ENCODE measurements at regions not wholly inside any gene's neighbourhood (a gene's known extent, or its start where the extent isn't known, plus 50 kb on each side); places are given as distances from the start of the nearest gene placed in this dataset.

GRCh38 chr6:60695232-60695631 is 1590.8 kb downstream of the KHDRBS2 start:
- ATAC-seq (ENCODE audit: low read depth) (no peak), DNase-seq (no peak)
- CTCF ChIA-PET = no interaction called here
- dilution Hi-C loops (cut with HindIII; ENCODE audit: low sequenced_read_pairs, unreplicated experiment) = no loop called here
- H2AFZ ChIP-seq (replicated peaks; ENCODE audit: low read length, poor library complexity) = no peak overlapping the region
- no peak overlapping the region for H3K9ac ChIP-seq (ENCODE audit: low read depth, low read length)
- WGBS, 2 experiments (ENCODE audit: extremely low coverage in 2 of 2, insufficient read length in 1 of 2) = no CpG with 5 or more reads among the region's 4 CpGs
- H3K4me2 ChIP-seq (ENCODE audit: low read depth, low read length) = no peak overlapping the region
- in situ Hi-C loops (cut with MboI; ENCODE audit: low sequenced_read_pairs) = no loop called here
- H3K9me1 ChIP-seq (ENCODE audit: insufficient read depth, low read length) = no peaks in the 10 kb centered on the region
- no peak overlapping the region for H2BK120ac ChIP-seq (ENCODE audit: low read depth, low read length)
- H2BK5ac ChIP-seq (ENCODE audit: low read depth, low read length, poor library complexity, severe bottlenecking) = no peak overlapping the region
- no peak overlapping the region for H4K5ac ChIP-seq (ENCODE audit: low read depth, low read length)
- H2AK9ac ChIP-seq (replicated peaks; ENCODE audit: low read depth, low read length, poor library complexity) = no peak overlapping the region
- BruUV-seq (replicated peaks) = no TSS peak
- peaks cover 9% of the 10 kb centered on the region; the same call in 1 of the 2 replicates for H3K9me3 ChIP-seq (ENCODE audit: control insufficient read depth, insufficient read depth, low read length)
- POLR2A ChIA-PET (ENCODE audit: unreplicated experiment) = no interaction called here
- H3K23ac ChIP-seq (ENCODE audit: low read depth, low read length) = no peak overlapping the region
- H3K27ac ChIP-seq (ENCODE audit: insufficient read depth, low read length) = no peak overlapping the region
- no peaks in the 10 kb centered on the region for H4K20me1 ChIP-seq (ENCODE audit: insufficient read depth, low read length)
- no peaks in the 10 kb centered on the region for H3K27me3 ChIP-seq (ENCODE audit: control insufficient read depth, insufficient read depth, low read length)
- no peaks in the 10 kb centered on the region for H3K79me1 ChIP-seq (ENCODE audit: low read depth in 1 of 2, low read length in 2 of 2)
- H3K4me3 ChIP-seq (ENCODE audit: insufficient read depth, low read depth, low read length) = no peak overlapping the region
- no peaks in the 10 kb centered on the region for H3K4me1 ChIP-seq (ENCODE audit: control insufficient read depth, insufficient read depth, low read length)
- no peak overlapping the region for H3K14ac ChIP-seq (replicated peaks; ENCODE audit: low read depth, low read length)
- TF ChIP-seq, protein P1, sequence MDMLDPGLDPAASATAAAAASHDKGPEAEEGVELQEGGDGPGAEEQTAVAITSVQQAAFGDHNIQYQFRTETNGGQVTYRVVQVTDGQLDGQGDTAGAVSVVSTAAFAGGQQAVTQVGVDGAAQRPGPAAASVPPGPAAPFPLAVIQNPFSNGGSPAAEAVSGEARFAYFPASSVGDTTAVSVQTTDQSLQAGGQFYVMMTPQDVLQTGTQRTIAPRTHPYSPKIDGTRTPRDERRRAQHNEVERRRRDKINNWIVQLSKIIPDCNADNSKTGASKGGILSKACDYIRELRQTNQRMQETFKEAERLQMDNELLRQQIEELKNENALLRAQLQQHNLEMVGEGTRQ (IDR thresholded peaks at IDR 0.05; ENCODE audit: low read depth, low read length) = no peak
- TF ChIP-seq BHLHE40 (IDR thresholded peaks at IDR 0.05; ENCODE audit: low read depth, low read length) (no peak), MAZ (IDR thresholded peaks at IDR 0.05; ENCODE audit: borderline replicate concordance, low read depth, low read length) (no peak), POLR2A (IDR thresholded peaks at IDR 0.05; ENCODE audit: low read depth, low read length) (no peak), CHD1 (IDR thresholded peaks at IDR 0.05; ENCODE audit: low read depth, low read length) (no peak), RCOR1 (IDR thresholded peaks at IDR 0.05; ENCODE audit: insufficient replicate concordance, low read length) (no peak), SMC3 (IDR thresholded peaks at IDR 0.05; ENCODE audit: low read depth, low read length) (no peak), CTCF (conservative IDR thresholded peaks at IDR 0.05; ENCODE audit: low read depth, low read length) (no peak), MXI1 (IDR thresholded peaks at IDR 0.05; ENCODE audit: borderline replicate concordance, low read depth, low read length) (no peak), CEBPB (IDR thresholded peaks at IDR 0.05; ENCODE audit: low read depth, low read length) (no peak), ELK1 (IDR thresholded peaks at IDR 0.05; ENCODE audit: borderline replicate concordance, low read depth, low read length) (no peak), RAD21 (IDR thresholded peaks at IDR 0.05; ENCODE audit: low read length) (no peak), RFX5 (IDR thresholded peaks at IDR 0.05; ENCODE audit: low read depth, low read length) (no peak), MAFK (IDR thresholded peaks at IDR 0.05; ENCODE audit: low read depth, low read length) (no peak), NFE2L2 (IDR thresholded peaks at IDR 0.05; ENCODE audit: low read depth, low read length) (no peak), FOS (IDR thresholded peaks at IDR 0.05; ENCODE audit: low read depth, low read length) (no peak)
- H3K36me3 ChIP-seq (ENCODE audit: control insufficient read depth, insufficient read depth, low read length) = no peaks in the 10 kb centered on the region
- no peak overlapping the region for H4K91ac ChIP-seq (ENCODE audit: insufficient read depth, low read depth, low read length)
- no peak overlapping the region for H2BK15ac ChIP-seq (ENCODE audit: low read depth, low read length)
- no peak overlapping the region for H3K4ac ChIP-seq (ENCODE audit: low read depth, low read length)
- H3K56ac ChIP-seq (ENCODE audit: extremely low read depth, insufficient read depth, low read length) = no peak overlapping the region
- H4K8ac ChIP-seq (ENCODE audit: low read depth in 2 of 2, low read length in 2 of 2) = no peak overlapping the region
- no peak overlapping the region for H2BK20ac ChIP-seq (ENCODE audit: low read depth, low read length)
- no peak overlapping the region for H2AK5ac ChIP-seq (ENCODE audit: low read depth, low read length)
- no peak overlapping the region for H3K18ac ChIP-seq (ENCODE audit: low read depth, low read length)
- intact Hi-C loops (cut with micrococcal nuclease) = no loop called here

Data from IMR-90 (cell line).